Kidney tubule cell (primary cell): ENCODE measurements at regions not wholly inside any gene's neighbourhood (a gene's known extent, or its start where the extent isn't known, plus 50 kb on each side); places are given as distances from the start of the nearest gene placed in this dataset.

Experiments used
- DNase-seq: peaks from one replicate; pipeline ENCODE4 v3.0.0-alpha.2; 2018; ENCODE audit warnings: low spot score

GRCh38 chr4:134343081-134343480 is 141.5 kb upstream of the PABPC4L start:
- DNase-seq, result peak; percentile 27

DNA sequence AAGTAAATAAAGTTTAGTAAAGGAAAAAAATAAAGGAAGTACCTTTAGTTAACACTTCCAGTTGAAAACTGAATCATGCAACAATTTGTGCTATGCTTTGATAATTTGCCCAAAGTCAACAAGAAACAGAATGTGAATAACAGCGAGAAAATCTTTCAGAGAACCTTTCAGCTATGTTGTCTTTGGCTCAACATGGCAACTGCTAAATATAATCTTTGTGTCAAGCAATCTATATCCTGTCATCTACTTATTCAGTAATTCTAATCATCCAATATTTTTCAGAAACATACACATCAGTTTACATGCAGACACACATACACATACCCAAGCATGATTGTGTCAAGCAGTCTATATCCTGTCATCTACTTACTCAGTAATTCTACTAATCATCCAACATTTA is 136.0 kb upstream of the PABPC4L start:
- peak; percentile 9 for DNase-seq

DNA sequence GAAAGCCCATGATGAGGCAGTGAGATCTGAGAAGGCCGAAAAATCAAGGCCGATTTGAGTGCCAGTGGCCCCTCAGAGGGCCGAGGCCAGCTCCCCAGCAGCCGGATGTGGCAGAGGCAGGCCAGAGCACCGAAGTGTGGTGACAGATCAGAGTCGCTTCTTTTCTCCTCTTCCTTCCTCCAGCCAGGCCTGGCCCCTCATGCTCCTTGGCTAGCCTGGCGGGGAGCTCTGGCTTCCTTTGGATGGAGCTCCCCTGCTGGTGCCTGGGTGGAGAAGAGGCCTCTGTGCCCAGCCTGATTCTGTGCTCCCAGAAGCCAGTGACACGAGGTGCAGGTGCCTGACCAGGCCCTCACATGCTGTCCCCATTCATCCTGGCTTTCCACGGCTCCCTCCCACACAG is 127.2 kb upstream of the PABPC4L start:
- no peak for DNase-seq

DNA sequence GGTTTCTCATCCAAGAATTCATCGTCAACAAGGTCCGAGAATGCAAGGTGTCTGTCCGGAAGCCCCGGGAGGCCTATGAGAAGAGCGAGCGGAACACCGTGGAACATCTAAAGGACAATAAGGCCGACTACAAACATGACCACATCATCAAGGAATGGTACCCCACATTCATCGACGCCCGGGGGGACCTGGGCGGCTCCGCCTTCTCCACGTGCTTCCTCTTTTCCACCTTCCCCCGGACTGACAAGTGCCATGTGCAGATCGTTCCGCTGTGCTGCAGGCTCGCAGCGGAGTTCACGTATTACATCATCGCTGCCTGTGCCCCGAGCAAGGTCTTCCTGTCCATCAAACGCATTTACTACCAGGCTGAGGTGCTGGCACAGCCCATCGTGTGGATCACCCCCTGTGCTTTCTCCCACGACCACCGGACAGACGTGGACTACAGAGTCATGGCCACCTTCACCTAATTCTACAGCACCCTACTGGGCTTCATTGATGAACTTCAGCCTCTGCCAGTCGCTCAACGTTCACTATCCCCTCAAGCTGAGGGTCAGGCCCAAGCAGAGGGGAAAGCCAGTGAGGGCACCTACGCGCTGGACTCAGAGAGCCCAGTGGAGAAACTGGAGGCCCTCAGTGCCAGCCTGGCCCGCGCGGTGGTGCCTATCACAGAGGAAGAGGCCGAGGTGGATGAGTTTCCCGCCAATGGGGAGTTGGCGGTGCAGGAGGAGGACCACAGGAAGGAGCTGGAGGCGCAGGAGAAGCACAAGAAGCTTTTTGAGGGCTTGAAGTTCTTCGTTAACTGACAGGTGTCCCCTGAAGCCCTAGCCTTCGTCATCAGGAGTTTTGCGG is 125.9 kb upstream of the PABPC4L start:
- DNase-seq, result no peak

DNA sequence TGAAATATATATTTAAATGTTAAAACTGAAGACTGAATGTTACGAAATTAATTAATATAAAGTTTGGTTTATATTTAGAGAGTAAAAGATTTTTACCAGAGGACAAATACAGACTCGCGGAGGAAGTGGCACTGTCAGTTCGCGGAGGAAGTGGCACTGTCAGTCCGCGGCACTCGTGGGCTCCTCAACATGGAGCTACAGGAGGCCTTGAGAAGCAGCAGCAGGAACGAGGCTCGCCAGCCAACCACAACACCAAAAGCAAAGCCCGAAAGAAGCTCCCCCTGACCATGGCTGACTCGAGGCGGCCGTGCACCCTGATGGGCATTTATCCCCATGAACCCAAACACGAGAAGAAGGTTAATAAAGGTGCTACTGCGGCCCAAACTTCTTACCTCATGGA is 125.3 kb upstream of the PABPC4L start:
- no peak for DNase-seq

DNA sequence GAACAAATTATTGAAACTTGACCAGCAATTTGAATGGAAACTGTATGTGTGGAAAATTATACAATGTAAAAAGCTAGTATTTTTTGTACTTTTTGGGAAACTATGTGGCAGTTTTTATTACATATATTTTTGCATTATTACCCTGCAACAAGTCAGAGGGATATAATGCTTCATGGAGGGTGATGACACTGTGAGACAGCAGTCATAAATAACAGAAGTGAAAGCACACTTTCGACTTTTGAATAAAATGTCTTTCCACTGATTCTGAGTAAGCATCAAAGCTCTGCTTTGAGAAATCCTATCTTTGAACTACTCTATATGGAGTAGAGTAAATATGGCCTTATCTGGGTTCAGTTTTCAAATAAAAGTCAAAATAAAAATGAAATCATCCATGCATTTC is 122.6 kb upstream of the PABPC4L start:
- DNase-seq, result no peak

- DNase-seq, result peak; percentile 44
Measured at GRCh38 chr4:134320048-134320447, 118.5 kb upstream of the PABPC4L start.

GRCh38 chr4:134313591-134313990 is 112.0 kb upstream of the PABPC4L start:
- DNase-seq, result peak; percentile 10

GRCh38 chr4:134309715-134310114 is 108.1 kb upstream of the PABPC4L start:
- DNase-seq, result no peak

- DNase-seq, result no peak
Measured at GRCh38 chr4:134308910-134309309, 107.3 kb upstream of the PABPC4L start.

- DNase-seq, result no peak
Measured at GRCh38 chr4:134298313-134298712, 96.7 kb upstream of the PABPC4L start.

DNA sequence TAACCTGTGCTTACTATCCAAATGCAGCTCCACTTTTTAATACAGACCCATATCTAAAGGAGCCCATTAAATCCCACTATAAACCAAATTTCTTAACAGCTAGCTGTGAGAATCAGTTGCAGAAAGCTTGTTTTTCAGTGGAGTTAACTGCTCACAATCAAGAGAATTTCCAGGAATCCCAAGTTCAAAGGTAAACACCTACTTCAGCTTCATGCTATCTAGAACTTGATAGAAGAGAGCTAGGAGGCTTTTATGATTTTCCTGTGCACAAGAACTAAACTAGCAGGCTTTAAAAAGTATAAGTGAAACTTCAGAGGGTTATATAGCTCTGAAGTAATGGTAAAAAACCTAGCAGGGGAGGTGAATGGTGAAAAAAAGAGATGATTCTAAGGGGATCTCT is 96.2 kb upstream of the PABPC4L start:
- DNase-seq, result no peak

DNA sequence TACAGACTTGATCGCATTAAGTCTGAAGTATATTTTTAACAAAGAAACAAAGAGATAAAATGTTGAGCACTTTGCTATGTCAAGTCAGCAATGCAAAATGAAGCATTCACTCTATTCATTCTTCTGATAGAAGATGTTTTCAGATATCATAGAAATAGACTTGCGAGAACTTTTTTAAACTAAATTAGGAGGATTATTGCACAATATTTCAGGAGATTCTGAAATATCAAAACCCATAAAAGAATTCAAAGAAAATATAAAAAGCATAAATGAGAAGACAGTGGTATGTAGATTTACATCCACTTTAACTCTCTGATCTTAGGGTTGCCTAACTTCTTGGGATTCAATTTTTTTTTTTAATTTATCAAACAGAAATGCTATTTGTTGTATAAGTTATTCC is 81.1 kb upstream of the PABPC4L start:
- no peak for DNase-seq

GRCh38 chr4:134278675-134279074 is 77.1 kb upstream of the PABPC4L start:
- no peak for DNase-seq

DNA sequence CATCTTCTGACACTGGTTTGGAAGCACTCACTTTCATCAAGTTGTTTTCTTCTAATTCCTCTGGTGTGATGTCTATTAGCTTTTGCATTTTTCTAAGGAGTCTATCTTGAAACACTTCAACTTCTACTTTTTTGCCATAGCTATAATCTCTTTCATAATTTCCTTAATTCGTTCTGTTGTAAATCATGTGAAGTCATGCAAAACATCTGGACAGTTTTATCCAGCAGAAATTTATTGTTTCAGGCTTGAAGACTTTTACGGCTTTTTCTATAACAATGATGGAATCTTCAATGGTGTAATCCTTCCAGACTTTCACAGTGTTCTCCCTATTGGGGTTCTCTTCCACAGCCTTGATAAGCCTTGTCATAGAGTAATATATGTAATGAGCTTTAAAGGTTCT is 74.9 kb upstream of the PABPC4L start:
- DNase-seq, result no peak

DNA sequence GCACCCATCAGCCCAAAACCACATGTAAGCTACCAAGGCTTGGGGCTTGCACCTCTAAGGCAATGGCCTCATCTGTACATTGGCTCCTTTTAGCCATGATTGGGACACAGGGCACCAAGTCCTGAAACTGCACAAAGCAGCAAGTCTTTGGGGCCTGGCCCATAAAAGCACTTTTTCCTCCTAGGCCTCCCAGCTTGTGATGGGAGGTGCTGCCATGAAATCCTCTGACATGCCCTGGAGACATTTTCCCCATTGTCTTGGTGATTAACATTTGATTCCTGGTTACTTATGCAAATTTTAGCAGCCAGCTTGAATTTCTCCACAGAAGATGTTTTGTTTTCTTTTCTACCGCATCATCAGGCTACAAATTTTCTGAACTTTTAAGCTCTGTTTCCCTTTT is 58.5 kb upstream of the PABPC4L start:
- DNase-seq, result no peak
